ENCODE measurements at regions not wholly inside any gene's neighbourhood (a gene's known extent, or its start where the extent isn't known, plus 50 kb on each side); places are given as distances from the start of the nearest gene placed in this dataset.

- DNase-seq = peak; percentile 87
These were observed 490.4 kb upstream of the CFAP20DC start for GRCh38 chr3:59540241-59540640.

GRCh38 chr3:59538753-59539432 lies 489.1 kb upstream of the CFAP20DC start:
- DNase-seq = no peak

- peak; percentile 75 for DNase-seq
These were observed 486.0 kb upstream of the CFAP20DC start for GRCh38 chr3:59535791-59536221.

GRCh38 chr3:59531994-59532393 lies 482.2 kb upstream of the CFAP20DC start:
- DNase-seq = no peak

GRCh38 chr3:59531066-59531745 lies 481.4 kb upstream of the CFAP20DC start:
- DNase-seq = peak; percentile 34

- DNase-seq = no peak
These were observed 478.4 kb upstream of the CFAP20DC start for GRCh38 chr3:59528251-59528650.

- DNase-seq = no peak
These were observed 477.7 kb upstream of the CFAP20DC start for GRCh38 chr3:59527493-59527892.

GRCh38 chr3:59526999-59527398 lies 477.2 kb upstream of the CFAP20DC start:
- DNase-seq = no peak

- DNase-seq = no peak
These were observed 472.7 kb upstream of the CFAP20DC start for GRCh38 chr3:59522550-59522949.

- no peak for DNase-seq
These were observed 469.3 kb upstream of the CFAP20DC start for GRCh38 chr3:59519094-59519493.

- DNase-seq = no peak
These were observed 468.6 kb upstream of the CFAP20DC start for GRCh38 chr3:59518283-59519055.

GRCh38 chr3:59517388-59517787 lies 467.6 kb upstream of the CFAP20DC start:
- no peak for DNase-seq

GRCh38 chr3:59515966-59516365 lies 466.1 kb upstream of the CFAP20DC start:
- DNase-seq = no peak

- no peak for DNase-seq
These were observed 465.1 kb upstream of the CFAP20DC start for GRCh38 chr3:59514865-59515482.

- DNase-seq = no peak
These were observed 463.7 kb upstream of the CFAP20DC start for GRCh38 chr3:59513570-59513969.

GRCh38 chr3:59512066-59512465 lies 462.2 kb upstream of the CFAP20DC start:
- DNase-seq = no peak

GRCh38 chr3:59510576-59510975 lies 460.8 kb upstream of the CFAP20DC start:
- DNase-seq = no peak

GRCh38 chr3:59508273-59508672 lies 458.4 kb upstream of the CFAP20DC start:
- no peak for DNase-seq

- no peak for DNase-seq
These were observed 456.4 kb upstream of the CFAP20DC start for GRCh38 chr3:59506191-59506590.

- no peak for DNase-seq
These were observed 453.6 kb upstream of the CFAP20DC start for GRCh38 chr3:59503441-59503840.

- peak; percentile 94 for DNase-seq
These were observed 453.0 kb upstream of the CFAP20DC start for GRCh38 chr3:59502806-59503205.

GRCh38 chr3:59499954-59500353 lies 450.1 kb upstream of the CFAP20DC start:
- no peak for DNase-seq

GRCh38 chr3:59499000-59499399 lies 449.2 kb upstream of the CFAP20DC start:
- DNase-seq = no peak

All from fibroblast of skin of back (primary cell).